ENCODE measurements at regions not wholly inside any gene's neighbourhood (a gene's known extent, or its start where the extent isn't known, plus 50 kb on each side); places are given as distances from the start of the nearest gene placed in this dataset.

GRCh38 chr21:39066829-39067780, 116.1 kb downstream of the PSMG1 start:
- Histone ChIP-seq H3K36me3 (ENCODE audit: low read depth) (no peaks in the 10 kb centered on the region), H3K27me3 (ENCODE audit: insufficient read depth, poor library complexity, severe bottlenecking) (no peaks in the 10 kb centered on the region), H3K27ac (ENCODE audit: poor library complexity, severe bottlenecking) (no peak overlapping the region), H3K9me3 (ENCODE audit: severe bottlenecking) (no peaks in the 10 kb centered on the region), H3K4me3 (ENCODE audit: severe bottlenecking) (no peak overlapping the region), H3K4me1 (ENCODE audit: insufficient read depth, poor library complexity, severe bottlenecking) (no peaks in the 10 kb centered on the region)
- no peak for TF ChIP-seq CTCF (IDR thresholded peaks at IDR 0.05; ENCODE audit: poor library complexity, severe bottlenecking)
- ATAC-seq (ENCODE audit: low read depth) = no peak
- no peak for DNase-seq (ENCODE audit: low spot score)

- no peaks in the 10 kb centered on the region for H3K27me3 ChIP-seq (ENCODE audit: insufficient read depth, poor library complexity, severe bottlenecking)
- DNase-seq (ENCODE audit: low spot score) (no peak), ATAC-seq (ENCODE audit: low read depth) (no peak)
- no peaks in the 10 kb centered on the region for H3K36me3 ChIP-seq (ENCODE audit: low read depth)
- no peak for TF ChIP-seq CTCF (IDR thresholded peaks at IDR 0.05; ENCODE audit: poor library complexity, severe bottlenecking)
- no peaks in the 10 kb centered on the region for H3K9me3 ChIP-seq (ENCODE audit: severe bottlenecking)
- no peak overlapping the region for H3K4me3 ChIP-seq (ENCODE audit: severe bottlenecking)
- H3K27ac ChIP-seq (ENCODE audit: poor library complexity, severe bottlenecking) = no peak overlapping the region
- H3K4me1 ChIP-seq (ENCODE audit: insufficient read depth, poor library complexity, severe bottlenecking) = no peaks in the 10 kb centered on the region
These were observed 117.3 kb downstream of the PSMG1 start for GRCh38 chr21:39065917-39066316.

GRCh38 chr21:39064325-39065012, 118.8 kb downstream of the PSMG1 start:
- ATAC-seq (ENCODE audit: low read depth) = no peak
- no peak for TF ChIP-seq CTCF (IDR thresholded peaks at IDR 0.05; ENCODE audit: poor library complexity, severe bottlenecking)
- Histone ChIP-seq H3K36me3 (ENCODE audit: low read depth) (no peaks in the 10 kb centered on the region), H3K9me3 (ENCODE audit: severe bottlenecking) (no peaks in the 10 kb centered on the region), H3K27me3 (ENCODE audit: insufficient read depth, poor library complexity, severe bottlenecking) (no peaks in the 10 kb centered on the region), H3K4me1 (ENCODE audit: insufficient read depth, poor library complexity, severe bottlenecking) (no peaks in the 10 kb centered on the region), H3K27ac (ENCODE audit: poor library complexity, severe bottlenecking) (no peak overlapping the region), H3K4me3 (ENCODE audit: severe bottlenecking) (no peak overlapping the region)
- no peak for DNase-seq (ENCODE audit: low spot score)

- Histone ChIP-seq H3K4me1 (ENCODE audit: insufficient read depth, poor library complexity, severe bottlenecking) (no peaks in the 10 kb centered on the region), H3K27me3 (ENCODE audit: insufficient read depth, poor library complexity, severe bottlenecking) (no peaks in the 10 kb centered on the region), H3K4me3 (ENCODE audit: severe bottlenecking) (no peak overlapping the region), H3K9me3 (ENCODE audit: severe bottlenecking) (no peaks in the 10 kb centered on the region), H3K27ac (ENCODE audit: poor library complexity, severe bottlenecking) (no peak overlapping the region), H3K36me3 (ENCODE audit: low read depth) (no peaks in the 10 kb centered on the region)
- ATAC-seq (ENCODE audit: low read depth) (no peak), DNase-seq (ENCODE audit: low spot score) (no peak)
- no peak for TF ChIP-seq CTCF (IDR thresholded peaks at IDR 0.05; ENCODE audit: poor library complexity, severe bottlenecking)
These were observed 119.7 kb downstream of the PSMG1 start for GRCh38 chr21:39063517-39063916.
